GM18511 (cell line): ENCODE measurements at regions not wholly inside any gene's neighbourhood (a gene's known extent, or its start where the extent isn't known, plus 50 kb on each side); places are given as distances from the start of the nearest gene placed in this dataset.
A peak's percentile ranks its signal among the peaks of the same experiment; 100 is the strongest.

Experiments used
- ATAC-seq: cut with Tn5 transposase; IDR thresholded peaks from one replicate; pipeline ENCODE4 v1.9.1; 2021; ENCODE audit warnings: mild to moderate bottlenecking, moderate library complexity; ENCODE audit not compliant: unreplicated experiment

DNA sequence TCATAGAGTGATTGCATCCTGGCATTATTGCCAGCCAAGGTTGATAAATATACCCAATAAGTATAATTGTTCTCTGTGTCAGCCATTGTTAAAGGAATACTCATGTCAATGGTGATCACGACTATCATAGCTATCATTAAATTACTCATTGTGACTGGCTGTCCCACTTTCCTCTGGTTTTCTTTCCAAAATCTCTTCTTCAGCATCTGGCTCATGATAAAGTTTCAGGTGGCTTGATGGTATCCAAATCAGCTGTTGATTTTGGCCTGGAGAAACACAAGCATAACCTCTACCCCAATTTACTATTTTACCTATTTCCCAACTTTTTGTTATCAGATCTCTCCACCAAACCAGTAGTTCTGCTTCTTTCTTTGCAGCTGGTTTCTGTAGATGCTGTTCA, 67.1 kb upstream of the SPIN2A start:
- no peak for ATAC-seq

DNA sequence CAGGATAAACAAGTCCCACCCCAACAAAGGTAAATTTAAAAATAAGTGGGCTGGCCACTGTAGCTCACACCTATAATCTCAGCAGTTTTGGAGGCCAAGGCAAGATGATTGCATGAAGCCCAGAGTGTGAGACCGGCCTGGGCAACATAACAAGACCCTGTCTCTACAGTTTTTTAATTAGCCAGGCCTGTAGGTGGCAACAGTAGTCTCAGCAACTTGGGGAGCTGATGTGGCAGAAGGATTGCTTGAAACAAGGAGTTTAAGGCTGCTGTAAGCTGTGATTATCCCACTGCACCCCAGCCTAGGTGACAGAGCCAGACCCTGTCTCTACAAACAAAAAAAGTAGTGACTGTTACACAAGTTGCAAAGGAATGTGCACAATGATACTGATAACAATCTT, 74.6 kb upstream of the FAAH2 start:
- no peak for ATAC-seq

DNA sequence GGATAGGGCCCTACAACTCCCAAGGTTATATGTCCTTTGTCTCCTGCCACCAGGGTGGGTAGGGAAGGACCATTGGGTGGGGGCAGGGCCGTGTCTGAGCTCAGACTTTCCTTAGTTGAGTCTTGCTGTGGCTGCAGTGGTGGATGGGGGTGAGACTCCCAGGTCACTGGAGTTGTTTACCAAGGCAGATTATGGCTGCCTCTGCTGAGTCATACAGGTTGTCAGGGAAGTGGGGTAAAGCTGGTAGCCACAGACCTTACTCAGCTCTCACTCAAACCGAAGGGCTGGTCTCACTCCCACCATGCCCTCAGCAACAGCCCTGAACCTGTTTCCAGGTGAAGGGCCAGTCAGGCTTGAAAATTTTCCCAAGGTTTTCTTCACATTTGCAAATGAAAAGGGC, 58.8 kb upstream of the FAAH2 start:
- ATAC-seq: peak; percentile 51

DNA sequence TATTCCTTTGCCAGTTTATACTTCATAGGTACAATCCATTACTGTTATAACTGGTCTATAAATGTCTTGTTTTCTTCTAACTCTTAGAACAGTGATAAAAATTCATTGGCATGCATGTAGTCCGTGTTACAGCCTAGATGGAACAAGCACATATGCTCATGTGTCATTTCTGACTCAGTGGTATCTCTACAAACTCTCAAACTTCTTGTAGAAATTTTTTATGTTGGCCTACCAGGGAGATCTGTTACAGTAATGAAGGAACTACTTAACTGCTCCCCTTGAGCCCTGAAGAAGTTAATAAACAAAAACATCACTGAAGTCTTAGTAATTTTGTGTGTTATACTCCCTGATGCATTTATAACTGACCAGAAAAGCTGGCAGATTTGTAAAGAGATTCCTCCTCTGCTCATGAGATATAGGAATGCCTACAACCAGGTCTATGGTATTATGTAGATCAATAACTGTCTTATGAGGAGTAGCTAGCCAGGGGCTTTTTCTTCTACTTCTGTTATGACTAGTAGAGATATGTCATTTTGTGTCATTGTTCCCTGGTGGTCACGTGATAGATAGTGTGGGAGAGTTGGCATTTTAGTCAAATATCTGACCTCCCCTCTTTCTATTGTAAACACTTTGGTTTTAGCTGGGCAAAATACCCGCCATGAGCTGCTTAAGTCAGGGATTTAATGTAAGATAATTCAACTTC, 53.7 kb upstream of the FAAH2 start:
- ATAC-seq: peak; percentile 86
